GM13976 (cell line): ENCODE measurements at regions not wholly inside any gene's neighbourhood (a gene's known extent, or its start where the extent isn't known, plus 50 kb on each side); places are given as distances from the start of the nearest gene placed in this dataset.

Experiments
- DNase-seq: peaks from one replicate; pipeline ENCODE4 v3.0.0; 2012; ENCODE audit warnings: low spot score
- in situ Hi-C: fragments of 300-500 bp; cut with MboI; formaldehyde crosslinking; loops from one replicate; pipeline ENCODE4 v1.12.0; 2022; ENCODE audit warnings: low sequenced_read_pairs, mixed read lengths, inconsistent platforms; ENCODE audit not compliant: unreplicated experiment
- TF ChIP-seq, protein P1 (sequence below): IDR thresholded peaks from 2 replicates; pipeline ENCODE4 v1.5.1; 2012; ENCODE audit warnings: borderline replicate concordance, mild to moderate bottlenecking; ENCODE audit not compliant: insufficient read depth; ENCODE audit errors: extremely low read depth, missing control alignments, control extremely low read depth

DNA sequence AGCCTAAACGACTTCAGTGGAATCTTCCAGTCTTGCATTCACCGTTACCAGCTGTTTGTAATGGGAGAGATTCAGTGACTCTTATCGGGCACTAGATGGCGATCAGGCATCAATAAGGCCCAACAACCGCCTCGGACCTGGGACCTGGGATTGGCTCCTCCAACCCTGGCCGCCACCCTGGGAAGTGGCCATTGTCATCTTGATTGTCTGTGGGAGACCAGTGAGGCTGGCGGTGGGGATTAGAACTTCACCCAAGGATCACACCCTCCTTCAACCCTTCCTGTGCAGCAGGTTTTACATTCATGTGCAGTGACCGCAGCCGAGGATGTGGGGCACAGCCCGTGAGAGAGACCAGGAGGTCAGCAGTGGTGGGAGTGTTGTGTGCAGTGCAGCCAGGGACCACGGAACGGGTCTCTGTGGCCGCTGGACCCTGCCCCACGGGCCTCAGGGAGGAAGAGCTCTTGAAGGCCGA, 85.3 kb downstream of the SPP2 start:
- peak; percentile 71 for DNase-seq
- in situ Hi-C loops = loop anchor here (10.0 to 25.0 kb wide), 2 partner anchors 369 to 977 kb away; no protein-coding TSS in a partner anchor
- TF ChIP-seq, protein P1, sequence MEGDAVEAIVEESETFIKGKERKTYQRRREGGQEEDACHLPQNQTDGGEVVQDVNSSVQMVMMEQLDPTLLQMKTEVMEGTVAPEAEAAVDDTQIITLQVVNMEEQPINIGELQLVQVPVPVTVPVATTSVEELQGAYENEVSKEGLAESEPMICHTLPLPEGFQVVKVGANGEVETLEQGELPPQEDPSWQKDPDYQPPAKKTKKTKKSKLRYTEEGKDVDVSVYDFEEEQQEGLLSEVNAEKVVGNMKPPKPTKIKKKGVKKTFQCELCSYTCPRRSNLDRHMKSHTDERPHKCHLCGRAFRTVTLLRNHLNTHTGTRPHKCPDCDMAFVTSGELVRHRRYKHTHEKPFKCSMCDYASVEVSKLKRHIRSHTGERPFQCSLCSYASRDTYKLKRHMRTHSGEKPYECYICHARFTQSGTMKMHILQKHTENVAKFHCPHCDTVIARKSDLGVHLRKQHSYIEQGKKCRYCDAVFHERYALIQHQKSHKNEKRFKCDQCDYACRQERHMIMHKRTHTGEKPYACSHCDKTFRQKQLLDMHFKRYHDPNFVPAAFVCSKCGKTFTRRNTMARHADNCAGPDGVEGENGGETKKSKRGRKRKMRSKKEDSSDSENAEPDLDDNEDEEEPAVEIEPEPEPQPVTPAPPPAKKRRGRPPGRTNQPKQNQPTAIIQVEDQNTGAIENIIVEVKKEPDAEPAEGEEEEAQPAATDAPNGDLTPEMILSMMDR = peak; percentile 44

DNA sequence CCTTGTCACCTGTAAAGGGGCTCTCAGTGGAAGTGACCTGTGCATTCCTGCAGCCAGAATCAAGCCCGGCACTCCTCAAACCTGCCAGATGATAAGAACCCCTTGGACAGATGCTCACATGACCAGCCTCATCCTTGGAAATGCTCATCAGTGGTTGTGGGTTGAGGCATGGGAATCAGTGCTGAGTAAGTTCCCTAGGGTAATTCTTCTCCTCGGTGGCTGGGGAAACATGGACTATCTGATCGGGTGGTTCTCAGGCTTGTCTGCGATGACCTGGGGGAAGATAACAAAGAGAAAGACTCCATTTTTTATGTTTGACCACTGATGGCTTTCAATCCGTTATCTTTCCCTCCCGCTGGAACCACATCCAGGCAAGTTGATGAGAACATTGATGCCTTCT, 84.0 kb downstream of the SPP2 start:
- DNase-seq = no peak
- TF ChIP-seq, protein P1 = no peak
- in situ Hi-C loops = loop anchor here (10.0 to 25.0 kb wide), 2 partner anchors 370 to 978 kb away; no protein-coding TSS in a partner anchor

DNA sequence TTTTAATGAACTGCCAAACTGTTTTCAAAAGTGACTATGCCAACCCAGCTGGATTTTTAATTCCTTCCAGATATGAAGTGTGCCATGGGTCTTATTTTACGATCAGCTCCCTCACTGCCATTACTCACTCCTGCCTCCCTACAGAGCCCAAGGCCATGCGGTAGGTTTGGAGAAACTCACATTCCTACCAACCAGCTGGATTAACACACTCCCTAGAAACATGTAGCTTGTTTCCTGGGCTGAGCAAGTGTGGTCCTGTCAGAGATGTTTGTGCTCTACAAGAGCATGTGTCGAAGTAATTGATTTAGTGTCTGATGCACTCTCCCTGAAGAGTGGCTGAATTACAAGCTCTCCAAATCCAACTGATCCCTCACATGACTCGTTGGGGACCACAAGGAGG, 82.5 kb downstream of the SPP2 start:
- TF ChIP-seq, protein P1 = no peak
- in situ Hi-C loops = loop anchor here (10.0 to 25.0 kb wide), 2 partner anchors 372 to 979 kb away; no protein-coding TSS in a partner anchor
- no peak for DNase-seq

DNA sequence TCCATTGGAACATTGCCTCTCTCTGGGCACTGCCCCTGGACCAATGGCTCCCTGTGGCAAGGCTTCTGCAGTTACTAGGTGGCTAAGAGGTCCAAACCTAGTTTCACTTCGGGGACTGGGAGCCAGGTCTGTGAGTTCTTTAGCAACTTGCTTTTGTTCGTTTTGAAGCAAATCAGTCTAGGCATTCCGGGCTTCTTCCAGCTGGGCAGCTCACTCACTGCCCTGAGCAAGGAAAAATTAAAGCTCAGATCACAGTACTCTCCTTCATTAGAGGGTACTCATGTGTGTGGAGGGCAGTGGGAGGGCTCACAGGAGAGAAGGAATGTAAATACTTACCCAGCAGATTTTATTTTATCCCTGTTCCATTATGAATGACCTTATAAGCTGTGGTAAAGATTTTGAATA, 80.3 kb downstream of the SPP2 start:
- no peak for DNase-seq
- TF ChIP-seq, protein P1 = no peak
- in situ Hi-C loops = loop anchor here (10.0 to 25.0 kb wide), 2 partner anchors 374 to 982 kb away; no protein-coding TSS in a partner anchor

DNA sequence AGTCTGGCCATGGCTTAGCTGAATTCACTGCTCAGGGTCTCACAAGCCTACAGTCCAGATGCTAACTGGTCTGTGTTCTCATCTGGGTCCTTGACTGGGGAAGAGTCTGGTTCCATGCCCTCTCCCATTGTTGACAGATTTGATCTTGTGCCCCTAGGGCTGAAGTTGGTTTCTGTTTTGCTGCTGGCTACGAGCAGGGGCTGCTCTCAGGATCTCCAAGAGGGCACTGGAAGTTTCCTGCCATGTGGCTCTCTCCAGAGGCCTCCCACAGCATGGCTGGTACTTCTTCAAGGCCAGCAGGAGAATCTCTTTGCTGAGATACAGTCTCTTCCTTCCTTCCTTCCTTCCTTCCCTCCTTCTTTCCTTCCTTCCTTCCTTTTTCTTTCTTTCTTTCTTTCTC, 78.1 kb downstream of the SPP2 start:
- TF ChIP-seq, protein P1 = no peak
- DNase-seq = no peak
- in situ Hi-C loops = loop anchor here (25.0 kb wide), 1 partner anchor 984 kb away; no protein-coding TSS in a partner anchor
